Adrenal gland (tissue), 5 donors: ENCODE measurements at regions not wholly inside any gene's neighbourhood (a gene's known extent, or its start where the extent isn't known, plus 50 kb on each side); places are given as distances from the start of the nearest gene placed in this dataset.

ENCODE experiments used
- CTCF ChIP-seq, 6 experiments: fragments of 450-650 bp in 4 of 6; fragments of 200-600 bp in 2 of 6; sonication (generic) in 1 of 6; IDR thresholded peaks; 1 replicate in 5 of 6; 2 replicates in 1 of 6; pipeline versions ENCODE4 v1.5.1 to v1.8.0; 2016 to 2021; ENCODE audit warnings: antibody characterized with exemption in 6 of 6, mild to moderate bottlenecking in 2 of 6, moderate library complexity in 1 of 6
- POLR2A ChIP-seq, 2 donors: fragments of 450-650 bp; IDR thresholded peaks; one replicate each; pipeline ENCODE4 v1.6.1; 2017; ENCODE audit warnings: antibody characterized with exemption in 2 of 2, mild to moderate bottlenecking in 2 of 2, moderate library complexity in 1 of 2
- donor health status: DM: no; HTN: no; CAD: no.

- TF ChIP-seq POLR2A (IDR thresholded peaks at IDR 0.05) = no peak
- TF ChIP-seq CTCF (IDR thresholded peaks at IDR 0.05) = no peak
Measured at GRCh38 chr2:70367722-70368323, 66.0 kb upstream of the FAM136A start.
